HG03378 (cell line): ENCODE measurements at regions not wholly inside any gene's neighbourhood (a gene's known extent, or its start where the extent isn't known, plus 50 kb on each side); places are given as distances from the start of the nearest gene placed in this dataset.

Experiments used
- ATAC-seq: cut with Tn5 transposase; IDR thresholded peaks from one replicate; pipeline ENCODE4 v1.9.1; 2021; ENCODE audit warnings: mild to moderate bottlenecking, moderate library complexity; ENCODE audit not compliant: unreplicated experiment

GRCh38 chr5:57778501-57779091 lies 296.0 kb upstream of the ACTBL2 start:
- ATAC-seq = no peak

GRCh38 chr5:57777174-57777581 lies 294.6 kb upstream of the ACTBL2 start:
- ATAC-seq = no peak

- ATAC-seq = no peak
Measured at GRCh38 chr5:57776035-57776434, 293.4 kb upstream of the ACTBL2 start.

- ATAC-seq = no peak
Measured at GRCh38 chr5:57774439-57774838, 291.8 kb upstream of the ACTBL2 start.

- no peak for ATAC-seq
Measured at GRCh38 chr5:57772512-57772911, 289.9 kb upstream of the ACTBL2 start.

- no peak for ATAC-seq
Measured at GRCh38 chr5:57770039-57770438, 287.4 kb upstream of the ACTBL2 start.

- no peak for ATAC-seq
Measured at GRCh38 chr5:57768745-57769144, 286.1 kb upstream of the ACTBL2 start.

GRCh38 chr5:57764479-57765089 lies 282.0 kb upstream of the ACTBL2 start:
- ATAC-seq = no peak

- ATAC-seq = no peak
Measured at GRCh38 chr5:57761513-57761912, 278.9 kb upstream of the ACTBL2 start.

GRCh38 chr5:57754616-57755015 lies 272.0 kb upstream of the ACTBL2 start:
- ATAC-seq = no peak

GRCh38 chr5:57753446-57753845 lies 270.8 kb upstream of the ACTBL2 start:
- no peak for ATAC-seq

- ATAC-seq = no peak
Measured at GRCh38 chr5:57751710-57752109, 269.1 kb upstream of the ACTBL2 start.

GRCh38 chr5:57750891-57751290 lies 268.3 kb upstream of the ACTBL2 start:
- no peak for ATAC-seq

GRCh38 chr5:57750282-57750681 lies 267.7 kb upstream of the ACTBL2 start:
- ATAC-seq = no peak

GRCh38 chr5:57749396-57749795 lies 266.8 kb upstream of the ACTBL2 start:
- ATAC-seq = no peak

- ATAC-seq = no peak
Measured at GRCh38 chr5:57745700-57746651, 263.4 kb upstream of the ACTBL2 start.

- ATAC-seq = no peak
Measured at GRCh38 chr5:57745029-57745428, 262.4 kb upstream of the ACTBL2 start.

GRCh38 chr5:57741336-57741735 lies 258.7 kb upstream of the ACTBL2 start:
- ATAC-seq = no peak

GRCh38 chr5:57738787-57739186 lies 256.2 kb upstream of the ACTBL2 start:
- no peak for ATAC-seq

GRCh38 chr5:57738301-57738700 lies 255.7 kb upstream of the ACTBL2 start:
- no peak for ATAC-seq

- no peak for ATAC-seq
Measured at GRCh38 chr5:57736716-57737115, 254.1 kb upstream of the ACTBL2 start.
